Astrocyte of the cerebellum (primary cell): ENCODE measurements at regions not wholly inside any gene's neighbourhood (a gene's known extent, or its start where the extent isn't known, plus 50 kb on each side); places are given as distances from the start of the nearest gene placed in this dataset.

Experiments
- DNase-seq: peaks from one replicate; pipeline ENCODE4 v3.0.0-alpha.2; 2011; ENCODE audit warnings: low read depth
- H3K4me3 ChIP-seq: 2 replicates; pipeline ENCODE4 v1.5.1; 2011; ENCODE audit warnings: mild to moderate bottlenecking, low read depth, low read length, moderate library complexity
- CTCF ChIP-seq: IDR thresholded peaks from 2 replicates; pipeline ENCODE4 v1.5.1; 2012; ENCODE audit warnings: low read length, low read depth, moderate library complexity, mild to moderate bottlenecking; ENCODE audit errors: missing control alignments
- in situ Hi-C: cut with HindIII; loops from 2 replicates; pipeline ENCODE4 v1.10.0; 2017; ENCODE audit warnings: low sequenced_read_pairs

- in situ Hi-C loops: loop anchor here (25.0 kb wide), 1 partner anchor 422 kb away; no protein-coding TSS in a partner anchor
- no peak overlapping the region for H3K4me3 ChIP-seq
- TF ChIP-seq CTCF: no peak
- no peak for DNase-seq
These were observed 457.1 kb upstream of the BOD1L1 start for GRCh38 chr4:14084598-14084997.

- TF ChIP-seq CTCF: no peak
- in situ Hi-C loops: loop anchor here (25.0 kb wide), 1 partner anchor 425 kb away; no protein-coding TSS in a partner anchor
- no peak overlapping the region for H3K4me3 ChIP-seq
- DNase-seq: no peak
These were observed 459.9 kb upstream of the BOD1L1 start for GRCh38 chr4:14087459-14087858.

- in situ Hi-C loops: loop anchor here (25.0 kb wide), 1 partner anchor 426 kb away; no protein-coding TSS in a partner anchor
- TF ChIP-seq CTCF: no peak
- H3K4me3 ChIP-seq: no peak overlapping the region
- DNase-seq: no peak
These were observed 460.4 kb upstream of the BOD1L1 start for GRCh38 chr4:14087921-14088320.

GRCh38 chr4:14091531-14091930, 464.0 kb upstream of the BOD1L1 start:
- TF ChIP-seq CTCF: no peak
- in situ Hi-C loops: loop anchor here (25.0 kb wide), 1 partner anchor 429 kb away; no protein-coding TSS in a partner anchor
- no peak overlapping the region for H3K4me3 ChIP-seq
- DNase-seq: no peak

- in situ Hi-C loops: loop anchor here (25.0 kb wide), 1 partner anchor 430 kb away; no protein-coding TSS in a partner anchor
- no peak overlapping the region for H3K4me3 ChIP-seq
- TF ChIP-seq CTCF: no peak
- no peak for DNase-seq
These were observed 464.4 kb upstream of the BOD1L1 start for GRCh38 chr4:14091966-14092365.

GRCh38 chr4:14092741-14093140, 465.2 kb upstream of the BOD1L1 start:
- no peak for DNase-seq
- in situ Hi-C loops: loop anchor here (25.0 kb wide), 1 partner anchor 430 kb away; no protein-coding TSS in a partner anchor
- TF ChIP-seq CTCF: no peak
- no peak overlapping the region for H3K4me3 ChIP-seq
